ENCODE measurements at regions not wholly inside any gene's neighbourhood (a gene's known extent, or its start where the extent isn't known, plus 50 kb on each side); places are given as distances from the start of the nearest gene placed in this dataset.

DNA sequence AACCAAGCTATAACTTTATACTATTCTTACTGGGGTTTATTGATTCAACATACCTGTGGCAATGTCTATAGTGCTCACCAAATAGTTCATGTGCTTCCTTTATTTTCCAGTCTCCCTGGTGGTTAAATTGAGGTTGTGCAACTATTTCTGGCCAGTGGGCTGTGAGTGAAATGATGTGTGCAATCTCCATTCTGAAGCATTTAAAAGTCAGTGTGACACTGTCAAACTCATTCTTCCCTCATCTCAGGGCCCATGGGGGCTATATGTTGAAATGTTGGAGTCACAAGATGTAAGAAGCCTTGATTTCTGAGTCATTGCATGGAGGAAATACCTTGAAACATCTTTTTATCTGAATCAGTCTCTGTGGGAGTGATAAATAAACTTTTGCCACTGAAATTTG is 414.3 kb upstream of the RPS6KA3 start:
- TF ChIP-seq POLR2AphosphoS5 (IDR thresholded peaks at IDR 0.05) = no peak
- TF ChIP-seq, protein P1, sequence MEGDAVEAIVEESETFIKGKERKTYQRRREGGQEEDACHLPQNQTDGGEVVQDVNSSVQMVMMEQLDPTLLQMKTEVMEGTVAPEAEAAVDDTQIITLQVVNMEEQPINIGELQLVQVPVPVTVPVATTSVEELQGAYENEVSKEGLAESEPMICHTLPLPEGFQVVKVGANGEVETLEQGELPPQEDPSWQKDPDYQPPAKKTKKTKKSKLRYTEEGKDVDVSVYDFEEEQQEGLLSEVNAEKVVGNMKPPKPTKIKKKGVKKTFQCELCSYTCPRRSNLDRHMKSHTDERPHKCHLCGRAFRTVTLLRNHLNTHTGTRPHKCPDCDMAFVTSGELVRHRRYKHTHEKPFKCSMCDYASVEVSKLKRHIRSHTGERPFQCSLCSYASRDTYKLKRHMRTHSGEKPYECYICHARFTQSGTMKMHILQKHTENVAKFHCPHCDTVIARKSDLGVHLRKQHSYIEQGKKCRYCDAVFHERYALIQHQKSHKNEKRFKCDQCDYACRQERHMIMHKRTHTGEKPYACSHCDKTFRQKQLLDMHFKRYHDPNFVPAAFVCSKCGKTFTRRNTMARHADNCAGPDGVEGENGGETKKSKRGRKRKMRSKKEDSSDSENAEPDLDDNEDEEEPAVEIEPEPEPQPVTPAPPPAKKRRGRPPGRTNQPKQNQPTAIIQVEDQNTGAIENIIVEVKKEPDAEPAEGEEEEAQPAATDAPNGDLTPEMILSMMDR (IDR thresholded peaks at IDR 0.05) = no peak
- no peak for TF ChIP-seq EP300 (IDR thresholded peaks at IDR 0.05)

Data from sigmoid colon (tissue), 4 donors.